Mammary epithelial cell (primary cell): ENCODE measurements at regions not wholly inside any gene's neighbourhood (a gene's known extent, or its start where the extent isn't known, plus 50 kb on each side); places are given as distances from the start of the nearest gene placed in this dataset.

Experiments
- CTCF ChIP-seq, 2 donors: IDR thresholded peaks in 1 of 2; conservative IDR thresholded peaks in 1 of 2; 2 replicates each; pipeline ENCODE4 v1.5.1; 2011 to 2012; ENCODE audit warnings: inconsistent platforms in 2 of 2, low read length in 2 of 2, mild to moderate bottlenecking in 2 of 2, control low read depth in 1 of 2, low read depth in 1 of 2; ENCODE audit not compliant: insufficient read depth in 1 of 2; ENCODE audit errors: extremely low read depth in 1 of 2
- EZH2 ChIP-seq: IDR thresholded peaks from 2 replicates; pipeline ENCODE4 v1.6.1; 2012; ENCODE audit warnings: low read length, inconsistent platforms, borderline replicate concordance

- TF ChIP-seq CTCF (conservative IDR thresholded peaks at IDR 0.05 in 1 of 2, IDR thresholded peaks at IDR 0.05 in 1 of 2; ENCODE audit: extremely low read depth in 1 of 2, insufficient read depth in 1 of 2, low read depth in 1 of 2, low read length in 2 of 2) (no peak), EZH2 (no peak)
Observed at GRCh38 chr6:165090242-165090641, 219.2 kb downstream of the C6orf118 start.
